ENCODE measurements at regions not wholly inside any gene's neighbourhood (a gene's known extent, or its start where the extent isn't known, plus 50 kb on each side); places are given as distances from the start of the nearest gene placed in this dataset.
"Not testable (repeated sequence)": the region's sequence is repeated elsewhere in the genome, so short reads cannot be mapped to it uniquely, and the experiment has no call there.

- no peak for DNase-seq
These were observed 939.5 kb downstream of the EPHA7 start for GRCh38 chr6:92479831-92480230.

- DNase-seq, result no peak
These were observed 946.3 kb downstream of the EPHA7 start for GRCh38 chr6:92473056-92473455.

GRCh38 chr6:92469186-92469828 lies 950.1 kb downstream of the EPHA7 start:
- no peak for DNase-seq

- no peak for DNase-seq
These were observed 951.3 kb downstream of the EPHA7 start for GRCh38 chr6:92468066-92468465.

- DNase-seq, result no peak
These were observed 959.2 kb downstream of the EPHA7 start for GRCh38 chr6:92460133-92460532.

GRCh38 chr6:92459606-92460005 lies 959.8 kb downstream of the EPHA7 start:
- no peak for DNase-seq

- DNase-seq, result no peak
These were observed 973.3 kb downstream of the EPHA7 start for GRCh38 chr6:92446052-92446451.

- DNase-seq, result no peak
These were observed 985.4 kb downstream of the EPHA7 start for GRCh38 chr6:92433911-92434310.

- DNase-seq, result no peak
These were observed 987.9 kb downstream of the EPHA7 start for GRCh38 chr6:92431502-92431901.

- DNase-seq, result no peak
These were observed 990.9 kb downstream of the EPHA7 start for GRCh38 chr6:92428448-92428847.

GRCh38 chr6:92427453-92427852 lies 991.9 kb downstream of the EPHA7 start:
- DNase-seq, result no peak

- no peak for DNase-seq
These were observed 1003.7 kb downstream of the EPHA7 start for GRCh38 chr6:92415656-92416055.

GRCh38 chr6:92408350-92408749 lies 1011.0 kb downstream of the EPHA7 start:
- no peak for DNase-seq

GRCh38 chr6:92404281-92404680 lies 1015.1 kb downstream of the EPHA7 start:
- DNase-seq, result no peak

GRCh38 chr6:92399911-92400310 lies 1019.4 kb downstream of the EPHA7 start:
- no peak for DNase-seq

- DNase-seq, result not testable (repeated sequence)
These were observed 1030.7 kb downstream of the EPHA7 start for GRCh38 chr6:92388706-92389105.

- no peak for DNase-seq
These were observed 1038.4 kb downstream of the EPHA7 start for GRCh38 chr6:92380803-92381601.

GRCh38 chr6:92377137-92377536 lies 1042.2 kb downstream of the EPHA7 start:
- no peak for DNase-seq

- no peak for DNase-seq
These were observed 1042.7 kb downstream of the EPHA7 start for GRCh38 chr6:92376691-92377090.

- DNase-seq, result no peak
These were observed 1047.8 kb downstream of the EPHA7 start for GRCh38 chr6:92371211-92372208.

GRCh38 chr6:92369309-92369708 lies 1050.0 kb downstream of the EPHA7 start:
- DNase-seq, result no peak

GRCh38 chr6:92364948-92365541 lies 1054.3 kb downstream of the EPHA7 start:
- DNase-seq, result no peak

GRCh38 chr6:92363111-92363510 lies 1056.2 kb downstream of the EPHA7 start:
- DNase-seq, result no peak

Data from activated effector memory CD4-positive, alpha-beta T cell treated with anti-CD3 and anti-CD28 coated beads, Interleukin-2, amount 50 U/mL, for 16 hours (primary cell).